NCI-H2227 (cell line): ENCODE measurements at regions not wholly inside any gene's neighbourhood (a gene's known extent, or its start where the extent isn't known, plus 50 kb on each side); places are given as distances from the start of the nearest gene placed in this dataset.

ENCODE experiments used
- DNase-seq: peaks from one replicate; lab custom pipeline; 2025; ENCODE audit not compliant: unreplicated experiment; lab: John Stamatoyannopoulos, UW

GRCh38 chr9:79357194-79357593 is 214.6 kb upstream of the TLE4 start:
- DNase-seq, result no peak

GRCh38 chr9:79357616-79358015 is 214.1 kb upstream of the TLE4 start:
- no peak for DNase-seq

DNA sequence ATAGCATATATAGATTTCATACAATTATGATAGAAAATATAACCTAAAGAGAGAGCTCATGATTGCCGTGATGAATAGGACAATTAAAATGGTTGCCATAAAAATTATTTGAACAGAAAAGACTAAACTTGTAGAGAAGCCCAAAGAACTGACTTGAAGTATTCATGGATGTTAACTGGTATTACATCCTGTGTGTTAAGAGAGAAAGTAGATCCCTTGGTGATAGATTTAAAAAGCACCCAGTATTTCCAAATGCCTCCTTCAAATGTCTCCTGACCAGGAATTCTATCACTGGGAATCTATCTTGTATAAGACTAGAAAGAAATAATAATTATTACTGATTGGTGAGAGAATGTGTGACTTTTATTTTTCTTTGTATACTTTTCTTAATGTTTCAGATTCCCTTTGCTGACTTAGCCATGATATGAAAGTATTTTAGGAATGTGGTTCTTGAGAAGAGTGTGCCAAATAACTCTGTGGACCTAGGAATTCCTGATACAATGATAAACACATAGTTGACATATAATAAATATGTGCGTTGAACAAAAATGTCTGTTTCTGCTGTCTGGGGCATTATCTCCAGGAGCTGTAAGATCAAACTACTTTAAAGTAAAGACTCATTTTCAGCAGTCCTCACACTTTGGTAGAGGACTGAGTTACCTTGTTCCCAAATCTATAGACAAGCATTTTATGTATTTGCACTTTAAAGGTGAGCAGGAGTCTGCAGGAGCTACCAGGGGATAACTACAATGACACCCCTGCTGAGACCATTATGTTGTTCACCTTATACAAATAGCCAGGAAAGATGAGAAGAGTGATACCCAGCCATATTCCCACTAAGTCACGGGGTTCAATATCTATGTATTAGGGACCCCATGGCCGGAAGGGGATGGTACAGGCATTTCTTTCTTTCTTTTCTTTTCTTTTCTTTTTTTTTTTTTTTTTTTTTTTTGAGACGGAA is 211.1 kb upstream of the TLE4 start:
- no peak for DNase-seq

DNA sequence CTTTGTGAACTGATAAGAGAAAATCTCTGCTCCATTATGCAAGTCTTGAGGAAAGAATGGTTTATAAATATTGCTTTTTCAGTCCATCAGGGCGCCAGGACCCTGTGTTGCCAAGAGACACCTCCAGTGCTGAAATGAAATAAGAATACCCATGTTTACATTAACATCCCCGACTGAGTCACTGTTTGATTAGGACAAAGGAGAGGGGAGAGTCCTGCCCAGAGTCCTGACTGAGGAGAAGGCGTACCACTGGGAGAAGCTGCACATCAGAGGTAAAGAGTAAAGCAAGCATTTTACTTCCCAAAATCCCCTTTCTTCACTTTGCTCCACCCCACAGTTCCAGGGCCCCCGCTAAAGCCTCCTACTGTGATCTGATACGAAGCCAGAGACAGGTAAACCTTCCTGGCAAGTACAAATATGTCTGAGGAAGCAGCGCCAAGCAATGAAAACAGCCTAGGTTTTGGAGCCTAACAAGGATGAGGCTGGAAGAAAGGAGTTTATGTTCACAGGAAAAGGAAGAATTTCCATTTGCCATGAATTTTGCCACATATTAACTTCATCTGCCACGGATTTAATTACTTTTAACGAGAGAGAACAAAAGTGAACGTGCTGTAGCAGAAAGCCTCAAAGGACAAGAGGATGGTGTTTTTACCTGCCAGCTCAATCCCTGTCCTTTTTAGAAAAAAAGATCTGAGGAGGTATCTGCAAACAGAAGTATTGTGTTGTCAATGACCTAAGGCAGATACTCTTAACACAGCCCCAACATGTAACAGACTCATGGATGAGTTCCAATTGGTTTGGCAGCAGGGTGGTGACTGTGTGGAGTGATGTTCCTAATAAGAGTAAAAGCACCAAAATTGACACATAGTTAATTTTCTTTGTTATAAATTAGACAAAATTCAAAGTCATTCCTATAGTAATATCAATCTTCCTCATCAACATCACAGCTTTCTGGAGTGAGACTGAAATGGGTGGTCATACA is 209.4 kb upstream of the TLE4 start:
- DNase-seq, result no peak

DNA sequence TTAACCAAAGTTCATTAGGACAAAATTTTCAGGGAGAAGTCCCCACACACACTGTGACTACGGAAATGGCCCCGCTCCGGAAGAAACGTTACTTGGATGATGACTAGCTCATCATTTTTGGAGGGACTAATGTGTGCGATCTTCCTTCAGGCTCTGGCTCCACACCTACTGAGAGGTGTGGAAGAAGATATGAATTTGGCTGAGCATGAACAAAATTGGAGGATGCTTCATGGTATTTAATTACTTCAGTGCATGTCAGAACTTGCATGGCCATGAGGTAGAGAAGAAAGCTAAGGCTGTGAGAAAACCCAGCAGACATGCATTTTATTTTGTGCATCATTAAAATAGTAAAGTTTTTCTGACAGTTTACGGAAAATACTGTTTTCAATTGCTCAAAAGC is 202.1 kb upstream of the TLE4 start:
- no peak for DNase-seq

DNA sequence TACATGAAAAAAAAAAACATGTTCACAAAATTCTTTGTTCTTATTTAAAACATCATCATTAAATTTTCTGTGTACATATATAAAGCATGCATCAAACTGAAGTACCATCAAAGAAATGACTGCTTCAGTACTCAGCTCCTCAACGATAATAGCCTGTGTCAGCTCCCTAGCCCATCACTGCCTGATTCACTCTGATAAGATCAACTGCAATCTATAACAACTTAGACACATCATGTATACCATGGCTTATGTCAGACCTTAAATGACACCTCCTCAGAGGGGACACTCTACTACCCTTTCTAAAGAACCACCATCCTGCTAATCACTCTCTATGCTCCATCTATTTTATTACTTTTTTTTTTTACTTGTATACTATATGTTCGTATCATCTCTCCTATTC is 200.5 kb upstream of the TLE4 start:
- no peak for DNase-seq

GRCh38 chr9:79371948-79372555 is 199.7 kb upstream of the TLE4 start:
- DNase-seq, result no peak

DNA sequence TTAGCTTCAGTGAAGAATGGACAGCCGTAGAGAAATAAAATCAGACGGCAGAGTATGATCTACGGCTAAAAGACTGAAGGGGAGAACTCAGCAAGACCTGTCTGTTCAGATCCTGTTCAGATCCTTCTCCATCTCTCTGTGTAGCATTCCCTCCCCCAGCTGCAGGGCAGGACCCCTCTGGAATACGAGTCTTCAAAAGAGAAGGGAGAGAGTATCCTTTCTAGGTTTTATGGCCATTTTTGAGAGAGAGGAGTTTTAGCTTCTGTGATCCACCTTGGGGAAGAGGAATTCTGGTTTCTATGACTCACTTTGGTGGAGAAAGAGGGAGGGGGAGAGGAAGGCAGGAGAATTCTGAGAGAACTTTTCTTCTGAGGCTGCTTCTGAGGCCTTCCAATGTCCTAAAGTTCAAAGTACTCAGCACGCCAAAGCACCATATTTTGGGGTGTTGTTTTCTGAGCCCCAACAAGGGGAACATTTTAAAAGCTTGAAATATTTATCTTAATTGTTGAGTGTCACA is 194.4 kb upstream of the TLE4 start:
- no peak for DNase-seq

DNA sequence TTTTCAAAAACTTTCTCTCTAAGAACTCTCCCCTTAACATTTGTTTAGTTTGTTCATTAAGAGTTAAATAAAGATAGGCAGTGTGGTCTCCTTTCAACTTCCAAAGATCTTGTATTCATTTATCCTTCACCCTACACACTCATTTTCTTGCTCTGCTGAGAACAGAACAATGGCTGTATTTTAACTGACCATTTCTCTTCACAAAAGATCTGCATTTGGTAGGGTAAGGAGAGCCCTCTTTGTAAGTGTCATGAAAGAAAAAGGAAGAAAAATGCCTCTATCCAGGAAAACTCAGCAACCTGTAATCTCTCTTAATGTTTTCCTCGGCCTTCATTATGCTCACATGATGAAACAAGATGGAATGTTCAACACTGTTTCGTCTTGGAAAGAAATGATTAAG is 193.7 kb upstream of the TLE4 start:
- DNase-seq, result no peak

DNA sequence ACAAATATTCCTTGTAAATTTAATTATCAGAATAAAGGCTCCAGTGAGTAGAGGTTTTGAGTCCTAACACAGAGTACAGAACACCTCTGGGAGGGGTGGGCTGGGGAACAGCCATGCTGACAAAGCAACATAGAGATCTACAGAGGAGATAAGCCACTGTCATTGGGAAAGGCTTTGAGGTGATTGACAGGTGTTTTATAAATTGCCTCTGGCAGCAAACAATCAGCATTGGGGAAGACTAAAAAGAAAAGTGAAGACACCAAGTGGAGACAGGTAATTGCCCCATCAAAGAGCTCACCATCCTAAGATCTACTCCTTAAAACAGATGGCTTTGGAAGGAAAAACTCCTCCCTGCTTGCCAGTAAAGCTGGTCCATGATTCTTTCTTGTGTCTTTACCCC is 189.7 kb upstream of the TLE4 start:
- DNase-seq, result no peak

DNA sequence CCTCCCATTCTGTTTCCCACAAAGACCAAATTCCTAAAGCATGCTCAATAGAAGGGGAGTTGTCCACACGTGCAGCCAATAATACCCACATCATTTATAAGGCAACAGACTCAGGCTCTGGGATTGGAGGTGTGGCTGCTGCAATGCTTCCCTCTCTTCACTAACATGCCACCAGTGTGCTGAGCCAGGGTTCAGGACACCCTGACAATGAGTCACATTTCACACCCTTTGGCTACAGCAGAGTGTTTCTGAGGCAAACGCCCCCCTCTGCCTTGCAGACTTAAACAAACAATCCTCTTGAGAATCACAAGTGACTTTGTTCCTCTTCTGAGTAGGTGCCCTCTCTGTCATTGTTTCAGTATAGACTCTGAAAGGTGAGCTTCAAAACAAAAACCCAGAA is 189.3 kb upstream of the TLE4 start:
- DNase-seq, result no peak

GRCh38 chr9:79383096-79383495 is 188.7 kb upstream of the TLE4 start:
- no peak for DNase-seq

DNA sequence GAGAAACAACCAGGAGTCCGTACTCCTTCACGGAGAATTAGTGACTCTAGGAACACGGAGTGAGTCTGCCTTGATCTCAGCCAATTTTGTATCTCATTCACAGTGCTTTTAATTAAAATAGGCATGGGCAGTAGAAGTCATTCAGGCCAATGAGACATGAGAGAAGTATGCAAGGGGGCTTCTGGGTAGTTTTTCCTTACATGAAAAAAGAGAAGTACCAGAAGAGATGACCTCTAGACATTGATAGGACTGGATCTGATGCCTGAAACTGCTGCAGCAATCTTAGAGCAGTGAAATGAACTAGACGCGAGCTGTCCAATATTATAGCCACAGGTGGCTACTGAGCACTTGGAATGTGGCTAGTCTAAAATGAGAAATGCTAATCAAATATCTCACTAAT is 187.7 kb upstream of the TLE4 start:
- no peak for DNase-seq

DNA sequence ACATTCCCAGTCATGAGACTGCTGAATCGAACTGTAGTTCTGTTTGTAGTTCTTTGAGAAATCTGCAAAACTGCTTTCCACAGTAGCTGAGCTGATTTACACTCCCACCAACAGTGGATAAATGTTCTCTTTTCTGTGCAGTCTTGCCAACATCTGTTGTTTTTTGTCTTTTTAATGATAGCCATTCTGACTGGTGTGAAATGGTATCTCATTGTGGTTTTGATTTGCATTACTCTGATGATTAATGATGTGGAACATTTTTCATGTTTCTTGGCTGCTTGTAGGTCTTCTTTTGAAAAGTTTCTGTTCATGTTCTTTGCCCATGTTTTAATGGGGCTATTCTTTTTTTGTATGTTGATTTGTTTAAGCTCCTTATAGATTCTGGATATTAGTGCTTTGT is 187.3 kb upstream of the TLE4 start:
- no peak for DNase-seq

DNA sequence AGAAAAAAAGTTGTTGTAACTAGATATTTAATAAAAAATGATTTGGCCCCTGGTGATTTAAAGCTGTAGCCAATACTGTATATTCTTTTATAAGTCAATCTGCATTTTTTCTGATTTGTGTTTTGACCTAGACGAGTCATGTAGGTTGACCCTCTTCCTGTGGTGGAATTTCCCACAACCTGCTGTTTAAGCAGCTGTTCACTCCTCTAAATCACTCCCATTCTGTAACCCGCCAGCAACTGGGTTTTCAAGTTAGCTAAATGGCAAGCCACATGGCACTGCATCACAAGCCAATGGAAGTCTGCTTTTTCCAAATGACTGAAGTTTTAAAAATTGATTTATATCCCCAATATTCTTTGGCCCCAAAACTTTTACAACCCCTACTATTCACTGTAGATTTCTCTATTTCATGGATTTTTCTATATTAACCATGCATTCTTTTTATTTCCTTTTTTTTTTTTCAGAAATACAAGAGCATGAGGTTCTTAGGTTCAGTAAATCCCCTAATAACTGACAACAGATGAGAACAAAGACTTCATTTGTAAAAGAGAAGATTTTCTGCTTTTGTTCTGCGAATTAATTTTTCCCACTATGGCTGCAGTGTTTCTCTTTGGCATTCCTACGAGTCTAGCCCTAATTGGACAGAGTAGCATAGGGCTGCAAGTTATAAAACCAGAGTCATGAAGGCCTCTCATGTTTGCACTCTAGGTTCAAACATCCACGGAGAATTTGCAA is 184.5 kb upstream of the TLE4 start:
- no peak for DNase-seq

DNA sequence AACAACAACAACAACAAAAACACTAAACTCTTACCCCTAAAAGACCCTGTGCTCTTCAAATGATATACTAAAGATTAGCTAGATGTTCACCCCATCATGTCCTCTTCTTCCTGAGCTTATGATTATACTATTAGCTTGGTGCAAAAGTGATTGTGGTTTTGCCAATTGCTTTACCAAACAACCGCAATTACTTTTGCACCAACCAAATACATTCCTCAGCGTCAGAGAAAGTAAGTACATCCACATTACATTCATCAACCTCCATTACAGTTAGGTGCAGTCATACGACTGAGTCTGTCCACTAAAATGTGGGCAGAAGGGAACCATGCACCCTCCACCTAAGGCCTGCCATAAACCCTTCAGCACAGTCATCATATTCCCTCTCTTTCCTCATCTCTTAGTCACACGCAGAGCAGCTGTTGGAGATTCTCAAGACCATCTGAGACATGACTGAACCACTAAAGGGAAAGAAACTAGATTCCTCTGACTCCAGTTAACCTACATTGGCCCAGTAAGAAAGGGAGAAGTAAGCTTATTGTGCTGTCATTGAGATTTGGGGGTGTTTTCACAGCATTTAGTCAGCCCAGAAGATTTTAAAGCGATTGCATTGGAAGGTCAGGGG is 181.6 kb upstream of the TLE4 start:
- DNase-seq, result no peak

GRCh38 chr9:79390781-79391770 is 180.7 kb upstream of the TLE4 start:
- no peak for DNase-seq

- no peak for DNase-seq
Observed at GRCh38 chr9:79395228-79395627, 176.5 kb upstream of the TLE4 start.

DNA sequence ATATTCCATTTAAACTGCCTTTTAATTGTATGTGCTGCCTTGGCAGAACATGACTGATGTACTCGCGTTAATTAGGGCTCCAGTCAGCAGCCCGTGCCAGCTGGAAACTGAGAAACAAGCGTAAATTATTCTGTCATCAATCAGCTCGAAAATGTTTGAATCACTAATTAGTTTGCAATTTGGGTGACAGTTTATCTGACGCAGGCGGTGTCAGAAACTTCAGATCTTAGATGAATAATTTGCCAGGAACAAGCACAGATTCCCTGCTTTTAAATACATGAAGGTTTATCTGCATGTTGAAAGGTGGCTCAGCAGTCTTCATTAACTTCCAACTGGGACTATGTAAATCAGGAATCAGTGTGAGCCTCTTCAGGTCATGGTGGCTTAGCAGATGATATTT is 176.0 kb upstream of the TLE4 start:
- no peak for DNase-seq
